GM18517 (cell line): ENCODE measurements at regions not wholly inside any gene's neighbourhood (a gene's known extent, or its start where the extent isn't known, plus 50 kb on each side); places are given as distances from the start of the nearest gene placed in this dataset.

Source experiments
- ATAC-seq: cut with Tn5 transposase; IDR thresholded peaks from one replicate; pipeline ENCODE4 v1.9.1; 2021; ENCODE audit warnings: mild to moderate bottlenecking, moderate library complexity; ENCODE audit not compliant: unreplicated experiment

GRCh38 chr5:9707732-9708462 is 77.7 kb upstream of the TAS2R1 start:
- ATAC-seq = no peak

- ATAC-seq = no peak
Measured at GRCh38 chr5:9699681-9700080, 69.5 kb upstream of the TAS2R1 start.

- ATAC-seq = no peak
Measured at GRCh38 chr5:9698841-9699240, 68.7 kb upstream of the TAS2R1 start.

- no peak for ATAC-seq
Measured at GRCh38 chr5:9698125-9698826, 68.1 kb upstream of the TAS2R1 start.

- ATAC-seq = no peak
Measured at GRCh38 chr5:9692576-9692975, 62.4 kb upstream of the TAS2R1 start.

GRCh38 chr5:9691261-9691660 is 61.1 kb upstream of the TAS2R1 start:
- ATAC-seq = no peak

- ATAC-seq = no peak
Measured at GRCh38 chr5:9690751-9691150, 60.6 kb upstream of the TAS2R1 start.

GRCh38 chr5:9686216-9686615 is 56.1 kb upstream of the TAS2R1 start:
- ATAC-seq = no peak

GRCh38 chr5:9681706-9682105 is 51.6 kb upstream of the TAS2R1 start:
- ATAC-seq = no peak
